CD14-positive monocyte (primary cell): ENCODE measurements at regions not wholly inside any gene's neighbourhood (a gene's known extent, or its start where the extent isn't known, plus 50 kb on each side); places are given as distances from the start of the nearest gene placed in this dataset.

Source experiments
- DNase-seq, 3 donors: peaks; one replicate each; pipeline ENCODE4 v3.0.0-alpha.2; 2011 to 2022
- H2AFZ ChIP-seq: 2 replicates; pipeline ENCODE4 v1.6.0; 2012; ENCODE audit warnings: mild to moderate bottlenecking, low read depth, low read length, inconsistent platforms; ENCODE audit not compliant: insufficient read depth, poor library complexity, severe bottlenecking
- H3K27ac ChIP-seq, 2 donors: 1 replicate in 1 of 2; 2 replicates in 1 of 2; pipeline ENCODE4 v1.5.1; 2012 to 2013; ENCODE audit warnings: low read length in 2 of 2, control low read depth in 1 of 2, inconsistent platforms in 1 of 2, low read depth in 1 of 2, mild to moderate bottlenecking in 1 of 2
- H3K27me3 ChIP-seq, 2 donors: one replicate each; pipeline versions ENCODE4 v1.6.0 to v1.6.1; 2011 to 2013; ENCODE audit warnings: low read length in 2 of 2; ENCODE audit not compliant: control insufficient read depth in 2 of 2, insufficient read depth in 2 of 2
- H3K36me3 ChIP-seq, 2 donors: replicated peaks in 1 of 2; 1 replicate in 1 of 2; 2 replicates in 1 of 2; pipeline versions ENCODE4 v1.5.1 to v1.6.1; 2012 to 2013; ENCODE audit warnings: low read length in 2 of 2, control low read depth in 1 of 2, inconsistent platforms in 1 of 2, mild to moderate bottlenecking in 1 of 2; ENCODE audit not compliant: insufficient read depth in 2 of 2, control insufficient read depth in 1 of 2
- H3K4me1 ChIP-seq, 2 donors: 1 replicate in 1 of 2; 2 replicates in 1 of 2; pipeline versions ENCODE4 v1.5.1 to v1.6.1; 2012 to 2013; ENCODE audit warnings: low read length in 2 of 2, control low read depth in 1 of 2, inconsistent platforms in 1 of 2, mild to moderate bottlenecking in 1 of 2, moderate library complexity in 1 of 2; ENCODE audit not compliant: insufficient read depth in 2 of 2, control insufficient read depth in 1 of 2
- H3K4me2 ChIP-seq: replicated peaks from 2 replicates; pipeline ENCODE3; 2012; ENCODE audit warnings: low read length, moderate library complexity, mild to moderate bottlenecking; ENCODE audit not compliant: poor library complexity, severe bottlenecking; ENCODE audit errors: extremely low read depth
- H3K4me3 ChIP-seq, 3 experiments: fragments of 200-600 bp in 1 of 3; sonication (generic) in 1 of 3; replicated peaks in 1 of 3; 1 replicate in 2 of 3; 2 replicates in 1 of 3; pipeline ENCODE4 v1.5.1; 2011 to 2013; ENCODE audit warnings: low read length in 3 of 3, mild to moderate bottlenecking in 3 of 3, control low read depth in 2 of 3, low read depth in 2 of 3, inconsistent platforms in 1 of 3, moderate library complexity in 1 of 3
- H3K79me2 ChIP-seq: 2 replicates; pipeline ENCODE4 v1.6.0; 2012; ENCODE audit warnings: mild to moderate bottlenecking, control low read depth, inconsistent platforms, low read length, moderate library complexity; ENCODE audit not compliant: insufficient read depth
- H3K9ac ChIP-seq: 2 replicates; pipeline ENCODE4 v1.6.0; 2017; ENCODE audit warnings: low read length, mild to moderate bottlenecking; ENCODE audit not compliant: insufficient read depth, poor library complexity, severe bottlenecking
- H3K9me3 ChIP-seq, 2 donors: replicated peaks in 1 of 2; 1 replicate in 1 of 2; 2 replicates in 1 of 2; pipeline versions ENCODE4 v1.5.1 to v1.6.1; 2012 to 2013; ENCODE audit warnings: low read length in 2 of 2, control low read depth in 1 of 2; ENCODE audit not compliant: control insufficient read depth in 1 of 2, insufficient read depth in 1 of 2
- H4K20me1 ChIP-seq: 2 replicates; pipeline ENCODE4 v1.6.0; 2012; ENCODE audit warnings: mild to moderate bottlenecking, low read length, control low read depth, moderate library complexity; ENCODE audit not compliant: insufficient read depth
- H3K27ac Mint-ChIP-seq, 7 donors: one replicate each; pipeline ENCODE4 v1.8.0; 2020; ENCODE audit warnings: mild to moderate bottlenecking in 7 of 7, mixed read lengths in 7 of 7, moderate library complexity in 6 of 7, inconsistent platforms in 2 of 7
- H3K27me3 Mint-ChIP-seq, 3 donors: one replicate each; pipeline ENCODE4 v1.8.0; 2021 to 2022; ENCODE audit warnings: low read depth in 3 of 3, mild to moderate bottlenecking in 3 of 3, mixed read lengths in 3 of 3, moderate library complexity in 3 of 3, inconsistent platforms in 1 of 3
- H3K36me3 Mint-ChIP-seq, 2 donors: one replicate each; pipeline ENCODE4 v1.8.0; 2020; ENCODE audit warnings: mixed read lengths in 2 of 2, inconsistent platforms in 1 of 2, mild to moderate bottlenecking in 1 of 2
- H3K4me1 Mint-ChIP-seq: one replicate; pipeline ENCODE4 v1.8.0; 2020; ENCODE audit warnings: mild to moderate bottlenecking, mixed read lengths
- H3K4me3 Mint-ChIP-seq, 2 donors: one replicate each; pipeline ENCODE4 v1.8.0; 2020; ENCODE audit warnings: mild to moderate bottlenecking in 2 of 2, mixed read lengths in 2 of 2, moderate library complexity in 1 of 2
- H3K9me3 Mint-ChIP-seq, 7 donors: one replicate each; pipeline ENCODE4 v1.8.0; 2020 to 2022; ENCODE audit warnings: mixed read lengths in 7 of 7, mild to moderate bottlenecking in 6 of 7, moderate library complexity in 6 of 7, inconsistent platforms in 2 of 7
- WGBS: methylation state at CpG from one replicate; pipeline ENCODE4 v1.1.5; 2013; ENCODE audit warnings: missing lambda C conversion rate; ENCODE audit not compliant: insufficient coverage; 5-methylcytosine and 5-hydroxymethylcytosine counted together
- intact Hi-C, 2 donors: fragments of 100-400 bp; cut with micrococcal nuclease; formaldehyde crosslinking; loops; one replicate each; pipeline versions ENCODE4 v1.15.0 to v1.15.1; 2023
- TF ChIP-seq, protein P1 (sequence below): fragments of 200-600 bp; IDR thresholded peaks from one replicate; pipeline ENCODE4 v1.8.0; 2022; ENCODE audit warnings: antibody characterized with exemption, mild to moderate bottlenecking

DNA sequence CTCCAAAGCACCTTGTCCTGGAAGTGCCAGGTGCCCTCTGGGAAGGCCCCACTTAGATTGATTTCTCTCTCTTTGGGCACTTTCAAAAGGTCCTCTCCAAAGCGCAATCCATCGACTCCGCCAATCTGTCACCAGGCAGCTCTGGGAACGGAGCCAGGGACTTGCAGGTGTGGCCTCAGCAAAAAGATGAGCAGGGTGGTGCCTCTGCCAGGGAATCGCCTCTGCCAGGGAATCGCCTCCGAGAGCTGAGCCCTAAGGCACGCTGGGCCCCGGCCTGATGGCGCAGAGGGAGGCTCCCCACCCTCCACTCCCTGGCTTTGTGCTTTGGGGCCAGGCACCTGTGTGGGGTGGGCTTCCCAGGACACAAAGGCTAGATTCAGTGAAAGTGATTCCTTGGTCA lies 1391.3 kb downstream of the TBC1D22A start:
- Histone ChIP-seq H3K4me1 (no peaks in the 10 kb centered on the region), H4K20me1 (no peaks in the 10 kb centered on the region), H3K27ac (no peak overlapping the region), H3K4me2 (no peak overlapping the region), H3K4me3 (no peak overlapping the region), H3K36me3 (no peaks in the 10 kb centered on the region), H3K9ac (no peak overlapping the region), H3K79me2 (no peaks in the 10 kb centered on the region), H2AFZ (no peak overlapping the region), H3K27me3 (no peaks in the 10 kb centered on the region), H3K9me3 (no peaks in the 10 kb centered on the region)
- intact Hi-C loops: no loop called here
- H3K4me3 Mint-ChIP-seq: no peak overlapping the region
- TF ChIP-seq, protein P1, sequence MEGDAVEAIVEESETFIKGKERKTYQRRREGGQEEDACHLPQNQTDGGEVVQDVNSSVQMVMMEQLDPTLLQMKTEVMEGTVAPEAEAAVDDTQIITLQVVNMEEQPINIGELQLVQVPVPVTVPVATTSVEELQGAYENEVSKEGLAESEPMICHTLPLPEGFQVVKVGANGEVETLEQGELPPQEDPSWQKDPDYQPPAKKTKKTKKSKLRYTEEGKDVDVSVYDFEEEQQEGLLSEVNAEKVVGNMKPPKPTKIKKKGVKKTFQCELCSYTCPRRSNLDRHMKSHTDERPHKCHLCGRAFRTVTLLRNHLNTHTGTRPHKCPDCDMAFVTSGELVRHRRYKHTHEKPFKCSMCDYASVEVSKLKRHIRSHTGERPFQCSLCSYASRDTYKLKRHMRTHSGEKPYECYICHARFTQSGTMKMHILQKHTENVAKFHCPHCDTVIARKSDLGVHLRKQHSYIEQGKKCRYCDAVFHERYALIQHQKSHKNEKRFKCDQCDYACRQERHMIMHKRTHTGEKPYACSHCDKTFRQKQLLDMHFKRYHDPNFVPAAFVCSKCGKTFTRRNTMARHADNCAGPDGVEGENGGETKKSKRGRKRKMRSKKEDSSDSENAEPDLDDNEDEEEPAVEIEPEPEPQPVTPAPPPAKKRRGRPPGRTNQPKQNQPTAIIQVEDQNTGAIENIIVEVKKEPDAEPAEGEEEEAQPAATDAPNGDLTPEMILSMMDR: no peak
- DNase-seq: no peak
- peaks cover 0 to 8% (median 6%) of the 10 kb centered on the region in 3 donors for H3K27me3 Mint-ChIP-seq
- no peak overlapping the region for H3K27ac Mint-ChIP-seq
- H3K9me3 Mint-ChIP-seq: peaks cover 0 to 3% (median 0%) of the 10 kb centered on the region in 7 donors
- H3K36me3 Mint-ChIP-seq: no peaks in the 10 kb centered on the region
- no peaks in the 10 kb centered on the region for H3K4me1 Mint-ChIP-seq
- 95% methylated on average over 4 of the region's 10 CpGs for WGBS

DNA sequence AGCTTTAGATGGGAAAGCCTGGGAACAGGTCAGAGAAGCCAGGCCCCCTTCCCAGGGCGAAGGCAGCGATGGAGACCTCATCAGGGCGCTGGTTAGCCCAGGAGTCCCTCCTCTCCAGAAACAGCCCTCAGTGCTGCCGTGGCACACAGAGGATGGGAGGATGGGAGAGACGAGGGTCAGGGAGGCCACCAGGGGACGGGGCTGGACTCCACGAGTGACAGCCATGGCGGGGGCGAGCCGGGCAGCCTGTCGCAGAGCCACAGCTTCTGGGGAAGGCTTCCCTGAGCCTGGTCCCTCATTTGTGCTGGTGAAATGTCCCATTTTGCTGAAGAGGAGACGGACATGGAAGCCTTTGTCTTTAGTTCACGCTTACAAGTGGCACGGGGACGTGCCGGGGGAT lies 1390.5 kb downstream of the TBC1D22A start:
- Mint-ChIP-seq H3K9me3 (peaks cover 0 to 4% (median 0%) of the 10 kb centered on the region in 7 donors), H3K4me1 (no peaks in the 10 kb centered on the region), H3K27me3 (peaks cover 0 to 8% (median 6%) of the 10 kb centered on the region in 3 donors), H3K27ac (no peak overlapping the region), H3K4me3 (no peak overlapping the region), H3K36me3 (no peaks in the 10 kb centered on the region)
- no peaks in the 10 kb centered on the region for H3K36me3 ChIP-seq
- no peaks in the 10 kb centered on the region for H3K27me3 ChIP-seq
- H3K4me1 ChIP-seq: no peaks in the 10 kb centered on the region
- TF ChIP-seq, protein P1: no peak
- DNase-seq: no peak
- H4K20me1 ChIP-seq: no peaks in the 10 kb centered on the region
- intact Hi-C loops: no loop called here
- H2AFZ ChIP-seq: no peak overlapping the region
- no peak overlapping the region for H3K9ac ChIP-seq
- no peaks in the 10 kb centered on the region for H3K9me3 ChIP-seq
- H3K27ac ChIP-seq: no peak overlapping the region
- no peak overlapping the region for H3K4me2 ChIP-seq
- no peak overlapping the region for H3K4me3 ChIP-seq
- no peaks in the 10 kb centered on the region for H3K79me2 ChIP-seq
- whole genome bisulfite sequencing: 91% methylated on average over 9 of the region's 16 CpGs
